Suprapubic skin (tissue), 4 donors: ENCODE measurements at regions not wholly inside any gene's neighbourhood (a gene's known extent, or its start where the extent isn't known, plus 50 kb on each side); places are given as distances from the start of the nearest gene placed in this dataset.

Experiments
- DNase-seq, 2 donors: peaks; one replicate each; pipeline ENCODE4 v3.0.0-alpha.2; 2019; ENCODE audit warnings: low spot score in 2 of 2
- H3K27ac ChIP-seq: fragments of 200-600 bp; sonication (generic); one replicate; pipeline ENCODE4 v1.5.1; 2019
- H3K27me3 ChIP-seq: fragments of 200-600 bp; sonication (generic); one replicate; pipeline ENCODE4 v1.5.1; 2019
- H3K36me3 ChIP-seq: fragments of 200-600 bp; sonication (generic); one replicate; pipeline ENCODE4 v1.5.1; 2019
- H3K4me1 ChIP-seq: fragments of 200-600 bp; sonication (generic); one replicate; pipeline ENCODE4 v1.5.1; 2019
- H3K4me3 ChIP-seq: fragments of 200-600 bp; sonication (generic); one replicate; pipeline ENCODE4 v1.5.1; 2019; ENCODE audit warnings: mild to moderate bottlenecking
- H3K9me3 ChIP-seq: fragments of 200-600 bp; sonication (generic); one replicate; pipeline ENCODE4 v1.5.1; 2019
- EP300 ChIP-seq: sonication (generic); formaldehyde crosslinking; IDR thresholded peaks from one replicate; pipeline ENCODE4 v1.6.1; 2017; ENCODE audit warnings: antibody characterized with exemption
- POLR2A ChIP-seq, 2 donors: fragments of 450-650 bp; IDR thresholded peaks; one replicate each; pipeline ENCODE4 v1.6.1; 2017; ENCODE audit warnings: antibody characterized with exemption in 2 of 2, mild to moderate bottlenecking in 2 of 2, moderate library complexity in 2 of 2
- POLR2AphosphoS5 ChIP-seq, 3 donors: sonication (generic); formaldehyde crosslinking; IDR thresholded peaks; one replicate each; pipeline ENCODE4 v1.6.1; 2017; ENCODE audit warnings: antibody characterized with exemption in 3 of 3
- WGBS: methylation state at CpG from one replicate; pipeline ENCODE4 v1.1.5; 2018; 5-methylcytosine and 5-hydroxymethylcytosine counted together
- TF ChIP-seq, protein P1 (sequence below), 2 donors: fragments of 200-600 bp in 1 of 2; fragments of 450-650 bp in 1 of 2; sonication (generic) in 1 of 2; IDR thresholded peaks; one replicate each; pipeline ENCODE4 v1.5.1; 2016 to 2019; ENCODE audit warnings: antibody characterized with exemption in 2 of 2, mild to moderate bottlenecking in 1 of 2, moderate library complexity in 1 of 2

DNA sequence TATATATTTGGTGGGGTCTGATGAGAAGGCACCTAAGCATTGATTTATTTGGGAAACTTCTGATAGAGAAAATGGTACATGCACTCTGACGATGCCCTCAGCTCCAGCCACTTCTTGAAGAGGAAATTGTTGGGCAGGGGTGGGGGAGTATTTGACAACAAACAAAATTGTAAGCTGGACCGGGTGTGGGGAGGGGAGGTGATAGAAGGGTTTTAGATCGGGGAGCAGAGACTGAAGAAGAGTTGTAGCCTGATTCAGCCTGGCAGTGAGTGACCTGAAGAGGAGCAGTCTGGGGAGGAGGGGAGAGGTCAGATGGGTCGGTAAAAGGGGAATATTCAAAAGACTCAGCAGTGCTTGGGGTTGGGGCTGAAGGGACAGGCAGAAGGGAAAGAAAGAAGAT, 2284.7 kb downstream of the TP53TG3F start:
- Histone ChIP-seq H3K9me3 (peaks cover 12% of the 10 kb centered on the region), H3K4me3 (no peak overlapping the region), H3K27ac (no peak overlapping the region), H3K27me3 (no peaks in the 10 kb centered on the region), H3K36me3 (no peaks in the 10 kb centered on the region), H3K4me1 (no peaks in the 10 kb centered on the region)
- WGBS: 71% methylated on average over 4 of the region's 4 CpGs
- peak in 1 of 2 donors; percentile 37 for DNase-seq
- no peak for TF ChIP-seq POLR2A (IDR thresholded peaks at IDR 0.05)
- TF ChIP-seq, protein P1, sequence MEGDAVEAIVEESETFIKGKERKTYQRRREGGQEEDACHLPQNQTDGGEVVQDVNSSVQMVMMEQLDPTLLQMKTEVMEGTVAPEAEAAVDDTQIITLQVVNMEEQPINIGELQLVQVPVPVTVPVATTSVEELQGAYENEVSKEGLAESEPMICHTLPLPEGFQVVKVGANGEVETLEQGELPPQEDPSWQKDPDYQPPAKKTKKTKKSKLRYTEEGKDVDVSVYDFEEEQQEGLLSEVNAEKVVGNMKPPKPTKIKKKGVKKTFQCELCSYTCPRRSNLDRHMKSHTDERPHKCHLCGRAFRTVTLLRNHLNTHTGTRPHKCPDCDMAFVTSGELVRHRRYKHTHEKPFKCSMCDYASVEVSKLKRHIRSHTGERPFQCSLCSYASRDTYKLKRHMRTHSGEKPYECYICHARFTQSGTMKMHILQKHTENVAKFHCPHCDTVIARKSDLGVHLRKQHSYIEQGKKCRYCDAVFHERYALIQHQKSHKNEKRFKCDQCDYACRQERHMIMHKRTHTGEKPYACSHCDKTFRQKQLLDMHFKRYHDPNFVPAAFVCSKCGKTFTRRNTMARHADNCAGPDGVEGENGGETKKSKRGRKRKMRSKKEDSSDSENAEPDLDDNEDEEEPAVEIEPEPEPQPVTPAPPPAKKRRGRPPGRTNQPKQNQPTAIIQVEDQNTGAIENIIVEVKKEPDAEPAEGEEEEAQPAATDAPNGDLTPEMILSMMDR (IDR thresholded peaks at IDR 0.05): no peak

DNA sequence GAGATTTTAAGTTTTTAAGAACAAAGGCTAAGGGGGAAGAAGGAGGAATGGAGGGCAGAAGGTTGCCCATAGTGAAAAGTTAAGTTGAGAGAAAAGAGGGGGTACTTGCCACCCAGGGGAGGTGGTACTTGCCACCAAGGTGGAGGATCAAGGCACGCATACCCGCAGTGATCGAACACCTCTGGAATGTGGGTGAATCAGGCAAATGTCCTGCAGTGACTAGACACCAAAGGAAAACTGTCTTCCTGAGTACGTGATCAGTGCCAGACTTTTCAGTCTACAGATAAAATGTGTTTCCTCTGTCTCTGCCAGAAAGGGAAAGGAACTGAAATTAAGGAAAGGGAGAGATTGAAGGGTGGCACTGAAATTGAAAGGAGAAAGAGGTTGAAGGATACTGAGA, 2285.3 kb downstream of the TP53TG3F start:
- H3K9me3 ChIP-seq: peaks cover 12% of the 10 kb centered on the region

DNA sequence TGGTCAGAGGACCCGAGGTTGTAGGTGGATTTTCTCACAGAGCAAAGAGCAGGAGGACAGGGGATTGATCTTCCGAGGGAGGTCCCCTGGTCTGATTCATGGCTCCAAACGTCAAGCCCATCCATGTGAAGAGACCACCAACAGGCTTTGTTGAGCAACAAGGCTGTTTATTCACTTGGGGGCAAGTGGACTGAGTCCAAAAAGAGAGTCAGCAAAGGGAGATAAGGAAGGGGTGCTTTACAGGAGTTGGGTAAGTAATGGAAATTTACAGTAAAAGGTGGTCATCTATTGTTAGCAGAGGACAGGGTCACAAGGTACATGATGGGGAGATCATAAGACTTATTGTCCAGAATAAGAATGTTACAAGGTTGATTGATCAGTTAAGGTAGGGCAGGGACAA, 2285.8 kb downstream of the TP53TG3F start:
- no peaks in the 10 kb centered on the region for H3K4me1 ChIP-seq
- H3K9me3 ChIP-seq: peaks cover 12% of the 10 kb centered on the region
- TF ChIP-seq EP300 (no peak), POLR2A (IDR thresholded peaks at IDR 0.05) (no peak), POLR2AphosphoS5 (IDR thresholded peaks at IDR 0.05) (no peak)
- TF ChIP-seq, protein P1 (IDR thresholded peaks at IDR 0.05): no peak
- no peaks in the 10 kb centered on the region for H3K27me3 ChIP-seq
- no peaks in the 10 kb centered on the region for H3K36me3 ChIP-seq
- H3K4me3 ChIP-seq: no peak overlapping the region
- no peak overlapping the region for H3K27ac ChIP-seq
- WGBS: 46% methylated on average over 3 of the region's 3 CpGs
- no peak for DNase-seq

More for the DNA sequence above, 2285.3 kb downstream of the TP53TG3F start:
- no peak overlapping the region for H3K4me3 ChIP-seq
- no peaks in the 10 kb centered on the region for H3K36me3 ChIP-seq
- H3K4me1 ChIP-seq: no peaks in the 10 kb centered on the region
- WGBS: 65% methylated on average over 4 of the region's 4 CpGs
- no peaks in the 10 kb centered on the region for H3K27me3 ChIP-seq
- DNase-seq: no peak
- H3K27ac ChIP-seq: no peak overlapping the region
- no peak for TF ChIP-seq POLR2AphosphoS5 (IDR thresholded peaks at IDR 0.05)
- no peak for TF ChIP-seq EP300
- TF ChIP-seq, protein P1 (IDR thresholded peaks at IDR 0.05): no peak
- no peak for TF ChIP-seq POLR2A (IDR thresholded peaks at IDR 0.05)

DNA sequence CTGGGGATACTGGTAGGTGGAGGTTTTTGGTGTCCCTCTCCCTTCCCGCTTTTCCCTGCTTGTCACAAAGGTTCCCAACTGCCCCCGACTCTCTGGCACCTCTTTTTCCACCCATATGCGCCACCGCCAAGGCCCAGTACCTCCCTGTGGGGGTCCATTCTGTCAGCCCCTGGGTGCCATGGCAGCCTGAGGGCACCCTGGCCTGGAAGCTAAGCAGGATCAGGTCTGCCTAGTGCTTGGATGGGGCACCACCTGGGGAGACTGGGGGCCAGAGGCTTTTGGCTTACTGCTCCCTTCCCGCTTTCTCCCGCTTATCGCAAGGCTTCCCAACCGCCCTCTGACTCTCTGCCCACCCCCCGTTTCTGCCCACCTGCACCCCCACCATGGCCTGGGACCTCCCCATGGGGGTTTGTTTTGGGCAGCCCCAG, 2286.4 kb downstream of the TP53TG3F start:
- DNase-seq: peak in 1 of 2 donors; percentile 69
- Histone ChIP-seq H3K27ac (no peak overlapping the region), H3K9me3 (peaks cover 12% of the 10 kb centered on the region), H3K27me3 (no peaks in the 10 kb centered on the region), H3K4me1 (no peaks in the 10 kb centered on the region), H3K4me3 (no peak overlapping the region), H3K36me3 (no peaks in the 10 kb centered on the region)
- no peak for TF ChIP-seq EP300
- no peak for TF ChIP-seq POLR2AphosphoS5 (IDR thresholded peaks at IDR 0.05)
- TF ChIP-seq, protein P1 (IDR thresholded peaks at IDR 0.05): no peak
- TF ChIP-seq POLR2A (IDR thresholded peaks at IDR 0.05): no peak
- 94% methylated on average over 9 of the region's 9 CpGs for WGBS

DNA sequence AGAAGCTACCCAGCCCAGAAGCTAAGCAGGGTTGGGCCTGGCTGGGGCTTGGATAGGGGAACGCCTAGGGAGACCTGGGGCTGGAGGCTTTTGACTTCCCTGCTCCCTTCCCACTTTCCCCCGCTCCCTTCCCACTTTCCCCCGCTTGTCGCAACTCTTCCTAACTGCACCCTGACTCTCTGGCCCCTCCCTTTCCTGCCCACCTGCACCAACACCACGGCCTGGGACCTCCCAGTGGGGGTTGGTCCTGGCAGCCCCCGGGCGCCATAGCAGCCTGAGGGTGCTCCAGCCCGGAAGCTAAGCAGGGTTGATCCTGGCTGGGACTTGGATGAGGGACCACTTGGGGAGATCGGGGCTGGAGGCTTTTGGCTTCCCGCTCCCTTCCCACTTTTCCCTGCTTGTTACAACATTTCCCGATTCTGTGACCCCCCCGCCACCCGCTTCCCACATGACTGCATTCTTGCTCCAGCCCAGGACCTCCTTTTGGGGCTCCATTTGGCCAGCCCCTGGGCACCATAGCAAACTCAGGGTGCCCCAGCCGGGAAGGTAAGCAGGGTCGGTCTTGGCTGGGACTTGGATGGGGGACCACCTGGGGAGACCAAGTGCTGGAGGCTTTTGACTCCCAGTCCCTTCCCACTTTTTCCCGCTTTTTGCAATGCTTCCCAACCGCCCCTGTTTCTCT, 2287.0 kb downstream of the TP53TG3F start:
- peak in 1 of 2 donors; percentile 74 for DNase-seq
- H3K4me1 ChIP-seq: no peaks in the 10 kb centered on the region
- H3K9me3 ChIP-seq: peaks cover 12% of the 10 kb centered on the region
- no peaks in the 10 kb centered on the region for H3K27me3 ChIP-seq
- WGBS: 93% methylated on average over 17 of the region's 17 CpGs
- TF ChIP-seq, protein P1 (IDR thresholded peaks at IDR 0.05): no peak
- no peak for TF ChIP-seq POLR2AphosphoS5 (IDR thresholded peaks at IDR 0.05)
- H3K27ac ChIP-seq: no peak overlapping the region
- H3K4me3 ChIP-seq: no peak overlapping the region
- no peaks in the 10 kb centered on the region for H3K36me3 ChIP-seq
